HEK293 (cell line): ENCODE measurements at regions not wholly inside any gene's neighbourhood (a gene's known extent, or its start where the extent isn't known, plus 50 kb on each side); places are given as distances from the start of the nearest gene placed in this dataset.
A peak's percentile ranks its signal among the peaks of the same experiment; 100 is the strongest.

ENCODE experiments used
- CTCF ChIA-PET: fragments of 350-600 bp; formaldehyde crosslinking; extraction: SDS; loops from one replicate; lab custom pipeline; 2021; ENCODE audit warnings: antibody characterized with exemption; lab: Yijun Ruan, JAX
- POLR2A ChIA-PET: fragments of 300-600 bp; formaldehyde crosslinking; extraction: SDS; loops from one replicate; lab custom pipeline; 2020; ENCODE audit warnings: antibody characterized with exemption, inconsistent platforms; lab: Yijun Ruan, JAX
- H3K27ac ChIP-seq: fragments of 200-500 bp; sonication (Bioruptor generic); 2 replicates; pipeline ENCODE4 v1.5.1; 2014; ENCODE audit warnings: low read depth, low read length, control low read depth, inconsistent platforms; ENCODE audit errors: extremely low read depth
- H3K36me3 ChIP-seq, 2 experiments: fragments of 200-500 bp in 1 of 2; sonication (Bioruptor generic) in 1 of 2; 1 replicate in 1 of 2; 2 replicates in 1 of 2; pipeline ENCODE4 v1.5.1; 2014 to 2017; ENCODE audit warnings: inconsistent platforms in 2 of 2, low read length in 2 of 2; ENCODE audit not compliant: control insufficient read depth in 2 of 2, insufficient read depth in 1 of 2
- H3K4me1 ChIP-seq: fragments of 200-500 bp; sonication (Bioruptor generic); 2 replicates; pipeline ENCODE4 v1.5.1; 2014; ENCODE audit warnings: mild to moderate bottlenecking, low read length, inconsistent platforms; ENCODE audit not compliant: control insufficient read depth, insufficient read depth
- H3K4me3 ChIP-seq: 2 replicates; pipeline ENCODE4 v1.5.1; 2011; ENCODE audit warnings: low read depth, mild to moderate bottlenecking, control low read depth, low read length, moderate library complexity
- H3K9me3 ChIP-seq: fragments of 200-500 bp; sonication (Bioruptor generic); 2 replicates; pipeline ENCODE4 v1.5.1; 2014; ENCODE audit warnings: low read depth, low read length, inconsistent platforms; ENCODE audit not compliant: control insufficient read depth, insufficient read depth
- HOXA7 ChIP-seq: sonication (generic); formaldehyde crosslinking; IDR thresholded peaks from 2 replicates; pipeline ENCODE4 v1.8.1; 2022; ENCODE audit warnings: missing genetic modification reagents, borderline replicate concordance
- KLF1 ChIP-seq: fragments of 450-650 bp; formaldehyde crosslinking; IDR thresholded peaks from 2 replicates; pipeline ENCODE4 v1.5.1; 2016; ENCODE audit warnings: missing biosample characterization, missing genetic modification characterization
- OSR2 ChIP-seq: fragments of 450-650 bp; formaldehyde crosslinking; IDR thresholded peaks from 2 replicates; pipeline ENCODE4 v1.5.1; 2016; ENCODE audit warnings: missing biosample characterization, missing genetic modification characterization
- SCRT2 ChIP-seq: fragments of 450-650 bp; formaldehyde crosslinking; IDR thresholded peaks from 2 replicates; pipeline ENCODE4 v1.5.1; 2016; ENCODE audit warnings: missing biosample characterization, missing genetic modification characterization
- TCF7L2 ChIP-seq: IDR thresholded peaks from 2 replicates; pipeline ENCODE4 v1.6.1; 2011; ENCODE audit warnings: low read depth, mild to moderate bottlenecking, inconsistent platforms, low read length, moderate library complexity, borderline replicate concordance
- ZBTB8A ChIP-seq: fragments of 450-650 bp; formaldehyde crosslinking; IDR thresholded peaks from 2 replicates; pipeline ENCODE4 v1.5.1; 2016; ENCODE audit warnings: missing biosample characterization, missing genetic modification characterization
- ZNF416 ChIP-seq: fragments of 450-650 bp; formaldehyde crosslinking; IDR thresholded peaks from 2 replicates; pipeline ENCODE4 v1.5.1; 2016; ENCODE audit warnings: missing biosample characterization, missing genetic modification characterization
- ZNF433 ChIP-seq: fragments of 450-650 bp; formaldehyde crosslinking; IDR thresholded peaks from 2 replicates; pipeline ENCODE4 v1.5.1; 2016; ENCODE audit warnings: missing biosample characterization, missing genetic modification characterization, low read depth
- ZNF473 ChIP-seq: fragments of 450-650 bp; formaldehyde crosslinking; IDR thresholded peaks from 2 replicates; pipeline ENCODE4 v1.5.1; 2017; ENCODE audit warnings: missing biosample characterization, missing genetic modification characterization
- ZNF560 ChIP-seq: fragments of 450-650 bp; formaldehyde crosslinking; IDR thresholded peaks from 2 replicates; pipeline ENCODE4 v1.5.1; 2017; ENCODE audit warnings: missing biosample characterization, missing genetic modification characterization, borderline replicate concordance
- ZNF585B ChIP-seq: fragments of 450-650 bp; formaldehyde crosslinking; IDR thresholded peaks from 2 replicates; pipeline ENCODE4 v1.5.1; 2016; ENCODE audit warnings: missing biosample characterization, missing genetic modification characterization
- ZNF610 ChIP-seq: fragments of 450-650 bp; formaldehyde crosslinking; IDR thresholded peaks from 2 replicates; pipeline ENCODE4 v1.5.1; 2016; ENCODE audit warnings: missing biosample characterization, missing genetic modification characterization, borderline replicate concordance
- ZNF621 ChIP-seq: fragments of 450-650 bp; formaldehyde crosslinking; IDR thresholded peaks from 2 replicates; pipeline ENCODE4 v1.5.1; 2017; ENCODE audit warnings: missing biosample characterization, missing genetic modification characterization
- ZNF654 ChIP-seq: fragments of 450-650 bp; formaldehyde crosslinking; IDR thresholded peaks from 2 replicates; pipeline ENCODE4 v1.5.1; 2016; ENCODE audit warnings: low read depth, missing biosample characterization, missing genetic modification characterization
- ZNF658 ChIP-seq: fragments of 450-650 bp; formaldehyde crosslinking; IDR thresholded peaks from 2 replicates; pipeline ENCODE4; 2016; ENCODE audit warnings: missing biosample characterization, missing genetic modification characterization
- ZNF830 ChIP-seq: fragments of 450-650 bp; IDR thresholded peaks from 2 replicates; pipeline ENCODE4 v1.5.0; 2018; ENCODE audit warnings: missing biosample characterization, missing genetic modification characterization, low read depth, mild to moderate bottlenecking, moderate library complexity
- TF ChIP-seq, protein P1 (sequence below): fragments of 450-650 bp; formaldehyde crosslinking; conservative IDR thresholded peaks from 2 replicates; pipeline ENCODE4 v1.5.1; 2016; ENCODE audit warnings: low read depth, missing biosample characterization, missing genetic modification characterization
- TF ChIP-seq, protein P2 (sequence below): fragments of 450-650 bp; formaldehyde crosslinking; IDR thresholded peaks from 2 replicates; pipeline ENCODE4 v1.5.1; 2016; ENCODE audit warnings: missing biosample characterization, missing genetic modification characterization
- TF ChIP-seq, protein P3 (sequence below): fragments of 450-650 bp; formaldehyde crosslinking; IDR thresholded peaks from 2 replicates; pipeline ENCODE4 v1.5.1; 2016; ENCODE audit warnings: missing biosample characterization, missing genetic modification characterization
- TF ChIP-seq, protein P4 (sequence below): fragments of 450-650 bp; formaldehyde crosslinking; IDR thresholded peaks from 2 replicates; pipeline ENCODE4 v1.5.1; 2016; ENCODE audit warnings: missing biosample characterization, missing genetic modification characterization
- TF ChIP-seq, protein P5 (sequence below): fragments of 450-650 bp; IDR thresholded peaks from 2 replicates; pipeline ENCODE4 v1.5.1; 2018; ENCODE audit warnings: missing biosample characterization, missing genetic modification characterization

GRCh38 chr18:71797554-71797953 is 746.6 kb downstream of the CBLN2 start (continued):
- TF ChIP-seq TCF7L2 (no peak), SCRT2 (tag by site-specific recombination) (no peak), ZBTB8A (tag by site-specific recombination) (no peak), ZNF585B (no peak), ZNF621 (tag by site-specific recombination) (no peak), ZNF658 (tag by site-specific recombination) (no peak), ZNF830 (tag by site-specific recombination) (no peak)

- no peaks in the 10 kb centered on the region for H3K9me3 ChIP-seq
- 0 out of 2 replicates have a peak, but pooled peaks have one; percentile 8 for TF ChIP-seq ZNF654 (tag by site-specific recombination)
- no peak for TF ChIP-seq ZNF610
- no peak for TF ChIP-seq ZNF560 (tag by site-specific recombination)
- TF ChIP-seq, all 188 proteins: peak for 1
- H3K36me3 ChIP-seq = no peaks in the 10 kb centered on the region
- POLR2A ChIA-PET = no interaction called here
- H3K4me3 ChIP-seq = no peak overlapping the region
- no peak overlapping the region for H3K27ac ChIP-seq
- CTCF ChIA-PET = interaction anchor here (0.6 to 1.6 kb wide), 7 partner anchors 15 to 716 kb away, joined by 3 to 4 read pairs (median 3); no protein-coding TSS in a partner anchor
- H3K4me1 ChIP-seq = no peaks in the 10 kb centered on the region
These were observed 759.4 kb downstream of the CBLN2 start for GRCh38 chr18:71784777-71785176.

DNA sequence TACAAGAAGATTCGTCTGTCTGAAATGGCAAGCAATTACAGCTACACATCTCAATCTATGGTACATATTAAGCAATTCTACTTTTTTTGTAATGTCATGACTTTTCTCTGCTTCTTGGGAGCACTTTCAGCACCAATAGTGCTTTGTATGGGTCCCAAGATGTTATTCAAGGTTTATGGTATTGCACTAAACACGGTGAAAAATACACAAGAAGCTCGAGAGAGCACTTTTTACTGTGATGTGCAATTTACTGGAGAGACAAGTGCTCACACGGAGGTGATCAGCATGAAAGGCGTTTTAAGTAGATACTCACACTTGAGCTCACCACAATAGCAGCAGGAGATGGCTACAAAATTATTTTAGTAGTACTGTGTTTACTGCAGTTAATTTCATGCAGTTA is 783.6 kb downstream of the CBLN2 start:
- ChIA-PET CTCF (interaction anchor here (0.7 kb wide), 1 partner anchor 24 kb away, joined by 5 read pairs; no protein-coding TSS in a partner anchor), POLR2A (no interaction called here)
- Histone ChIP-seq H3K36me3 (no peaks in the 10 kb centered on the region), H3K9me3 (no peaks in the 10 kb centered on the region), H3K4me1 (no peaks in the 10 kb centered on the region), H3K4me3 (no peak overlapping the region), H3K27ac (no peak overlapping the region)
- TF ChIP-seq, protein P1, sequence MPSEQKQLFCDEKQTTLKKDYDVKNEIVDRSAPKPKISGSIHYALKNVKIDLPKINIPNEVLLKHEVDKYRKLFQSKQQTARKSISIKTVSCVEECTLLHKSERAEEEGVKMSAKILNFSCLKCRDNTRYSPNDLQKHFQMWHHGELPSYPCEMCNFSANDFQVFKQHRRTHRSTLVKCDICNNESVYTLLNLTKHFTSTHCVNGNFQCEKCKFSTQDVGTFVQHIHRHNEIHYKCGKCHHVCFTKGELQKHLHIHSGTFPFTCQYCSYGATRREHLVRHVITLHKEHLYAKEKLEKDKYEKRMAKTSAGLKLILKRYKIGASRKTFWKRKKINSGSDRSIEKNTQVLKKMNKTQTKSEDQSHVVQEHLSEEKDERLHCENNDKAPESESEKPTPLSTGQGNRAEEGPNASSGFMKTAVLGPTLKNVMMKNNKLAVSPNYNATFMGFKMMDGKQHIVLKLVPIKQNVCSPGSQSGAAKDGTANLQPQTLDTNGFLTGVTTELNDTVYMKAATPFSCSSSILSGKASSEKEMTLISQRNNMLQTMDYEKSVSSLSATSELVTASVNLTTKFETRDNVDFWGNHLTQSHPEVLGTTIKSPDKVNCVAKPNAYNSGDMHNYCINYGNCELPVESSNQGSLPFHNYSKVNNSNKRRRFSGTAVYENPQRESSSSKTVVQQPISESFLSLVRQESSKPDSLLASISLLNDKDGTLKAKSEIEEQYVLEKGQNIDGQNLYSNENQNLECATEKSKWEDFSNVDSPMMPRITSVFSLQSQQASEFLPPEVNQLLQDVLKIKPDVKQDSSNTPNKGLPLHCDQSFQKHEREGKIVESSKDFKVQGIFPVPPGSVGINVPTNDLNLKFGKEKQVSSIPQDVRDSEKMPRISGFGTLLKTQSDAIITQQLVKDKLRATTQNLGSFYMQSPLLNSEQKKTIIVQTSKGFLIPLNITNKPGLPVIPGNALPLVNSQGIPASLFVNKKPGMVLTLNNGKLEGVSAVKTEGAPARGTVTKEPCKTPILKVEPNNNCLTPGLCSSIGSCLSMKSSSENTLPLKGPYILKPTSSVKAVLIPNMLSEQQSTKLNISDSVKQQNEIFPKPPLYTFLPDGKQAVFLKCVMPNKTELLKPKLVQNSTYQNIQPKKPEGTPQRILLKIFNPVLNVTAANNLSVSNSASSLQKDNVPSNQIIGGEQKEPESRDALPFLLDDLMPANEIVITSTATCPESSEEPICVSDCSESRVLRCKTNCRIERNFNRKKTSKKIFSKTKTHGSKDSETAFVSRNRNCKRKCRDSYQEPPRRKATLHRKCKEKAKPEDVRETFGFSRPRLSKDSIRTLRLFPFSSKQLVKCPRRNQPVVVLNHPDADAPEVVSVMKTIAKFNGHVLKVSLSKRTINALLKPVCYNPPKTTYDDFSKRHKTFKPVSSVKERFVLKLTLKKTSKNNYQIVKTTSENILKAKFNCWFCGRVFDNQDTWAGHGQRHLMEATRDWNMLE (tag by site-specific recombination) = no peak
- no peak for TF ChIP-seq KLF1
- TF ChIP-seq ZNF416 = no peak
- TF ChIP-seq, protein P2, sequence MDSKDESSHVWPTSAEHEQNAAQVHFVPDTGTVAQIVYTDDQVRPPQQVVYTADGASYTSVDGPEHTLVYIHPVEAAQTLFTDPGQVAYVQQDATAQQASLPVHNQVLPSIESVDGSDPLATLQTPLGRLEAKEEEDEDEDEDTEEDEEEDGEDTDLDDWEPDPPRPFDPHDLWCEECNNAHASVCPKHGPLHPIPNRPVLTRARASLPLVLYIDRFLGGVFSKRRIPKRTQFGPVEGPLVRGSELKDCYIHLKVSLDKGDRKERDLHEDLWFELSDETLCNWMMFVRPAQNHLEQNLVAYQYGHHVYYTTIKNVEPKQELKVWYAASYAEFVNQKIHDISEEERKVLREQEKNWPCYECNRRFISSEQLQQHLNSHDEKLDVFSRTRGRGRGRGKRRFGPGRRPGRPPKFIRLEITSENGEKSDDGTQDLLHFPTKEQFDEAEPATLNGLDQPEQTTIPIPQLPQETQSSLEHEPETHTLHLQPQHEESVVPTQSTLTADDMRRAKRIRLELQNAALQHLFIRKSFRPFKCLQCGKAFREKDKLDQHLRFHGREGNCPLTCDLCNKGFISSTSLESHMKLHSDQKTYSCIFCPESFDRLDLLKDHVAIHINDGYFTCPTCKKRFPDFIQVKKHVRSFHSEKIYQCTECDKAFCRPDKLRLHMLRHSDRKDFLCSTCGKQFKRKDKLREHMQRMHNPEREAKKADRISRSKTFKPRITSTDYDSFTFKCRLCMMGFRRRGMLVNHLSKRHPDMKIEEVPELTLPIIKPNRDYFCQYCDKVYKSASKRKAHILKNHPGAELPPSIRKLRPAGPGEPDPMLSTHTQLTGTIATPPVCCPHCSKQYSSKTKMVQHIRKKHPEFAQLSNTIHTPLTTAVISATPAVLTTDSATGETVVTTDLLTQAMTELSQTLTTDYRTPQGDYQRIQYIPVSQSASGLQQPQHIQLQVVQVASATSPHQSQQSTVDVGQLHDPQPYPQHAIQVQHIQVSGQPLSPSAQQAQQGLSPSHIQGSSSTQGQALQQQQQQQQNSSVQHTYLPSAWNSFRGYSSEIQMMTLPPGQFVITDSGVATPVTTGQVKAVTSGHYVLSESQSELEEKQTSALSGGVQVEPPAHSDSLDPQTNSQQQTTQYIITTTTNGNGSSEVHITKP = no peak
- TF ChIP-seq, protein P3, sequence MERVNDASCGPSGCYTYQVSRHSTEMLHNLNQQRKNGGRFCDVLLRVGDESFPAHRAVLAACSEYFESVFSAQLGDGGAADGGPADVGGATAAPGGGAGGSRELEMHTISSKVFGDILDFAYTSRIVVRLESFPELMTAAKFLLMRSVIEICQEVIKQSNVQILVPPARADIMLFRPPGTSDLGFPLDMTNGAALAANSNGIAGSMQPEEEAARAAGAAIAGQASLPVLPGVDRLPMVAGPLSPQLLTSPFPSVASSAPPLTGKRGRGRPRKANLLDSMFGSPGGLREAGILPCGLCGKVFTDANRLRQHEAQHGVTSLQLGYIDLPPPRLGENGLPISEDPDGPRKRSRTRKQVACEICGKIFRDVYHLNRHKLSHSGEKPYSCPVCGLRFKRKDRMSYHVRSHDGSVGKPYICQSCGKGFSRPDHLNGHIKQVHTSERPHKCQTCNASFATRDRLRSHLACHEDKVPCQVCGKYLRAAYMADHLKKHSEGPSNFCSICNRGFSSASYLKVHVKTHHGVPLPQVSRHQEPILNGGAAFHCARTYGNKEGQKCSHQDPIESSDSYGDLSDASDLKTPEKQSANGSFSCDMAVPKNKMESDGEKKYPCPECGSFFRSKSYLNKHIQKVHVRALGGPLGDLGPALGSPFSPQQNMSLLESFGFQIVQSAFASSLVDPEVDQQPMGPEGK = no peak
- TF ChIP-seq, protein P4, sequence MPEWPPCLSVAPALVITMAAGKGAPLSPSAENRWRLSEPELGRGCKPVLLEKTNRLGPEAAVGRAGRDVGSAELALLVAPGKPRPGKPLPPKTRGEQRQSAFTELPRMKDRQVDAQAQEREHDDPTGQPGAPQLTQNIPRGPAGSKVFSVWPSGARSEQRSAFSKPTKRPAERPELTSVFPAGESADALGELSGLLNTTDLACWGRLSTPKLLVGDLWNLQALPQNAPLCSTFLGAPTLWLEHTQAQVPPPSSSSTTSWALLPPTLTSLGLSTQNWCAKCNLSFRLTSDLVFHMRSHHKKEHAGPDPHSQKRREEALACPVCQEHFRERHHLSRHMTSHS (tag by site-specific recombination) = no peak
- TF ChIP-seq ZNF433 = no peak
- no peak for TF ChIP-seq ZNF621 (tag by site-specific recombination)
- no peak for TF ChIP-seq ZNF473 (tag by site-specific recombination)
- TF ChIP-seq OSR2 (tag by site-specific recombination) = no peak
- no peak for TF ChIP-seq HOXA7
- TF ChIP-seq, protein P5, sequence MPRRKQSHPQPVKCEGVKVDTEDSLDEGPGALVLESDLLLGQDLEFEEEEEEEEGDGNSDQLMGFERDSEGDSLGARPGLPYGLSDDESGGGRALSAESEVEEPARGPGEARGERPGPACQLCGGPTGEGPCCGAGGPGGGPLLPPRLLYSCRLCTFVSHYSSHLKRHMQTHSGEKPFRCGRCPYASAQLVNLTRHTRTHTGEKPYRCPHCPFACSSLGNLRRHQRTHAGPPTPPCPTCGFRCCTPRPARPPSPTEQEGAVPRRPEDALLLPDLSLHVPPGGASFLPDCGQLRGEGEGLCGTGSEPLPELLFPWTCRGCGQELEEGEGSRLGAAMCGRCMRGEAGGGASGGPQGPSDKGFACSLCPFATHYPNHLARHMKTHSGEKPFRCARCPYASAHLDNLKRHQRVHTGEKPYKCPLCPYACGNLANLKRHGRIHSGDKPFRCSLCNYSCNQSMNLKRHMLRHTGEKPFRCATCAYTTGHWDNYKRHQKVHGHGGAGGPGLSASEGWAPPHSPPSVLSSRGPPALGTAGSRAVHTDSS (tag by site-specific recombination) = no peak
- TF ChIP-seq ZNF585B = no peak
